ENCODE measurements at regions not wholly inside any gene's neighbourhood (a gene's known extent, or its start where the extent isn't known, plus 50 kb on each side); places are given as distances from the start of the nearest gene placed in this dataset.
"Not testable (repeated sequence)": the region's sequence is repeated elsewhere in the genome, so short reads cannot be mapped to it uniquely, and the experiment has no call there.

GRCh38 chr7:69438584-69439412, 159.5 kb upstream of the AUTS2 start:
- TF ChIP-seq CTCF (IDR thresholded peaks at IDR 0.05; ENCODE audit: low read depth, low read length) = no peak
- H3K4me3 ChIP-seq (ENCODE audit: low read depth, low read length) = no peak overlapping the region

- no peak for TF ChIP-seq CTCF (IDR thresholded peaks at IDR 0.05; ENCODE audit: low read depth, low read length)
- H3K4me3 ChIP-seq (ENCODE audit: low read depth, low read length) = no peak overlapping the region
Measured at GRCh38 chr7:69439636-69440325, 158.5 kb upstream of the AUTS2 start.

GRCh38 chr7:69440976-69441375, 157.3 kb upstream of the AUTS2 start:
- no peak for TF ChIP-seq CTCF (IDR thresholded peaks at IDR 0.05; ENCODE audit: low read depth, low read length)
- no peak overlapping the region for H3K4me3 ChIP-seq (ENCODE audit: low read depth, low read length)

GRCh38 chr7:69443136-69443535, 155.1 kb upstream of the AUTS2 start:
- TF ChIP-seq CTCF (IDR thresholded peaks at IDR 0.05; ENCODE audit: low read depth, low read length) = no peak
- H3K4me3 ChIP-seq (ENCODE audit: low read depth, low read length) = no peak overlapping the region

GRCh38 chr7:69445541-69445940, 152.7 kb upstream of the AUTS2 start:
- H3K4me3 ChIP-seq (ENCODE audit: low read depth, low read length) = no peak overlapping the region
- no peak for TF ChIP-seq CTCF (IDR thresholded peaks at IDR 0.05; ENCODE audit: low read depth, low read length)

- not testable (repeated sequence) for H3K4me3 ChIP-seq (ENCODE audit: low read depth, low read length)
Measured at GRCh38 chr7:69446213-69446612, 152.1 kb upstream of the AUTS2 start.

GRCh38 chr7:69448071-69448470, 150.2 kb upstream of the AUTS2 start:
- no peak overlapping the region for H3K4me3 ChIP-seq (ENCODE audit: low read depth, low read length)
- no peak for TF ChIP-seq CTCF (IDR thresholded peaks at IDR 0.05; ENCODE audit: low read depth, low read length)
